ENCODE measurements at regions not wholly inside any gene's neighbourhood (a gene's known extent, or its start where the extent isn't known, plus 50 kb on each side); places are given as distances from the start of the nearest gene placed in this dataset.
A peak's percentile ranks its signal among the peaks of the same experiment; 100 is the strongest.

DNA sequence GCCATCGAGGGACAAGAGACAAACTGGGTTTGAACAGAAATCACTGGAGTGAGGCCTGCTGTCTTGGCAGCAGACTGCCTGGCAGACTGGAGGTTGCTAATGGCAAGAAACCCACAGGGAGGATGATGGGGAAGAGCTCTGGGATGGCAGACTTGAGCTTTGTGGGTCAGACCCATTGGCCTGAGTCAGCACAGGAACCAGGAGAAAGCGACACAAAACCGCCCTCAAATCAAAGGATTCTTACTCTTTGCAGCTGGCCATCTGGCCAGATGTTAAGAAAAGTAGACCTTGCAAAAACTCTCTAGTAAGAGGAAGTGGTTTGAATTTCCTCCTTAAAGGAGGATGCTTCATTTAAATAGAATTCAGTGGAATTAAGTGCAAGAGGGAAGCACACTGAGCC lies 195.2 kb upstream of the JUN start:
- DNase-seq = peak; percentile 43

DNA sequence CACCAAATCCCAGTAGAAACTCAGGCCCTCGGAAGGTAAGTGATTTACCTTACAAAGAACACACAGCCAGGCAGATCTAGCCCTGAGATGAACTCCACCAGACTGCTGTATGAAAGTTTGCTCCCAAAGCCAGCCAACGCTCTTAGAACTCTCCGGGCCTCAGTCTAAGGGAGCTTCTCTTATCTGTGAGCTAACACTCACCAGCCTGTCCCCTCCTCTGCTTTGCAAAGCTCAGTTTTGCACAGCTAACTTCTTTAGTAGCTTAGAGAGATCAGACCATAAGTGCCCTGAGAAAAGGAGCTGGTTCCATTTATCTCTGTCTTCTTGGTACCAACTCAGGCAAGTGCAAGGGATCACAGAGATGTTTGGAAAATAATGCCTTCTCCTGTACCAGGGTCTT lies 195.8 kb upstream of the JUN start:
- peak; percentile 6 for DNase-seq

DNA sequence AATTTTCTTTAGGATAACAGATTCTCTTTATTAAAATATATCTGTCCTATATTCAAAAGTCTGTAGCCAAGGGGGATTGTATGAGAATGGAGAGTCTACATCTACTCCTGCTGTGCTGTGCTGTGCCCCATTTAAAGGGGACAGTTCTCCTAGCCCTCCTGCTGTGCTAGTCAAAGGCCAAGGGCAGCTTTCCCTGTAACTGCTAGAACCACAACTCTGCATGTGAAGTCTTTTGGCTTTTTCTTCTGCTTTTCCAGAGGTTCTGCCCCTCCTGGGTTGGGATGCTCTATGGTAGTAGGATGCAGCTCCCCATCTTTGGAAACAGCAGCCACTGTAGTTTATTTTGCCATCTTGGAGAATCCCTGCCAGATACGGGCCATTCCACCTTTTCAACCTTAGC lies 197.5 kb upstream of the JUN start:
- DNase-seq = no peak

DNA sequence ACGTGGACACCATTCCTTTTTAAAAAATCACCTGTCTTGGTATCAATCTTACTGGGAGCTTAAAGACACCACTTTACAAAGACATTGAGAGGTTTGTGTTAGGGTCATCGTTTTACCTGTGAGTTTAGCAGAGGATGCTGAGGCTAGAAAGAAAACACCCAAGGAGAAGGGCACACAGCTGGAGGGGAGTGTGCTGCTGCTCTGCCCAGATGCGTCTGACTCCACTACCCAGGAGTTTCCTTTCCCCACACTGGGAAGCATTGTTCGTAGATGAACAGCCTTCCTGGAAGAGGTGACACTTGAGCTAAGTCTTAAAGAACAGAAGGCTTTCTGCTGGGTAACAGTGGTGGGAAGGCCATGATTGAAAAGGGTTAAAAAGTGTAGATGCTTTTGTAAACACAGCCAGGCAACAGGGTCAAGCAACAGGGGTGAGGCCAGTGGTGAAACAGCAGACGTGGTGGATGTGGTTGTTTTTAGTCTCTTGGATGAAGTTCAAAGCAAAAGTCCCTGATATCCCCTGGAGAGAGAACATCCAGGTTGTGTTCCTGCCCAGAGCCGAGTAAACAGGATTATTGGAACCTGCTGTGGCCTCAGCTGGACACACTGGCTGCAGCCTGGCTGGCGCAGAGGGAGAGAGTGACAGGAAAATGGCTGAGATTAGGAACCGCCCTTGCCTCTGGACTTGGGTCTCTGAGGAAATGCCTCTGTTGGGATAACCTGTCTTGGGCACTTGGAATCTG lies 198.6 kb upstream of the JUN start:
- no peak for DNase-seq

DNA sequence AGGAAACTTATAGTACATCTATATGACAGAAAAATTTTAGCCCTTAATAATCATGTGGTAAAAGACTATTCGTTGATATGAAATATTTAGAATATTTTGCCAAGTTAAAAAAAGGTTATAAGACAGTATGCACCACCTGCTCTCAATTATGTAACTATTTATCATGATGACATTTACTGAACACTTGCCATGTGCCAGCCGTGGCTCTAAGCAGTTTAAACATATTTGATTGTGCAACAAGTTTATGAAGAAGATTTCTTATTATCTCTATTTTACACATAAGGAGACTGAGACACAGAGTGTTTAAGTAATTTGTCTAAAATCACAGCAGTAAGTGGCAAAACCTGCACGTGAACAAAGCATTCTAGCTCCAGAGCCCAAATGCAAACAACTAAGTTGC lies 199.3 kb upstream of the JUN start:
- DNase-seq = no peak

DNA sequence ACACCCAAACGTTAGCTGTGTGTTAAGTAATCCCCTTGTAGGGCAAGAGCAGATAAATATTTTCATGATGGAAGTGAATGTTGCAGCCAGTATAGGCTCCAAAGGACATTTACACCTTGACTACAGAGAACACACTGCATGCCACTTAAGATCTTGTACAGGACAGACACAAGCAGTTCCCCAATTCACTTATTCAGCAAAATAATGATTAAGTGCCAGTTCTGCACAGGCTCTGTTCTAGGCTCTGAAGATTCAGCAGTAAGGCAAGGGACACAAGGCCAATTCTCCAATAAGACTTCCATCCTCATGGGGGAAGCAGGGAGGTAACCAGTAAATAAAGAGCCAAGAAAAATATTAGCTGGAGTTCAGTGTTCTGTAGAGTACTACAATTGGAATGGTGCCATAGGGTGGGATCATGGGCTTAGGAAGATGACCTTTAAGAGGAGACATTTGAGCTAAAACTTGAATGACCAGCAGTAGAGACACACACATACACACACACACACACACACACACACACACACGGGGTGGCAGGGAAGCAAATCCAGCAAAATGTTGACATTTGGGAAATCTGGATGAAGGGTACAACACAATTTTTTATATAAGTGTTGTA lies 199.9 kb upstream of the JUN start:
- no peak for DNase-seq

DNA sequence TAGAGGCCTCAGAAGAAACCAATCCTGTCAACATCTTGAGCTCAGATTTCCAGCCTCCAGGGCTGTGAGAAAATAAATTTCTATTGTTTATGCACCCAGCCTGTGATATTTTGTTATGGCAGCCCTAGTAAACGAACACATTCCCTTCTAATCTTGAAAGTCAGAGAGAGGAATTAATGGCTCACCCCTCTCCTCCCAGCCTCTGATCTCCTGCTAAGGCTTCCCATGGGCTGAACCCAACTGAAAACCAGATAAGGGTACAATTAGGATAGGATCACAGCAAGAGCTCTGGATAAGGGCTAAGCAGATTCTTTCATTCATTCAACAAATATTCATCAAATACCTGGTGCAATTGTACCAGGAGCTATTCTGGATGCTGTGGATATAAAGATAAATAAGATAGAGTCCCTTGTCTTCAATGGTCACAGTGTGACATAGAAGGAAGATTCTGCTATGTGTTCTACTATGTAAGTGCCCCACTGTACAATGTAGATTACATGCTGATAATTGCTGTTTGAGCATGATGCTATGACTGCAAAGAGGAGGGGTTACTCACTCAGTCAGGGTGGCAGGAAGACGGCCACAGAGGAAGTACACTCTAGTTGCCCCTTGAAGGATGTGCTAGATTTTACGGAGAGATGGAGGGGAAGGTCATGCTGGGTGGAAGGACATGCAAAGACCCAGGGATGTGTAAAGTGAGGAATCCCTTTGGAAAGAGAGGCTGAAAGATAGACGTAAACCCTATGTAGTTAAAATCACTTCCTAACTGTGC lies 203.3 kb upstream of the JUN start:
- DNase-seq = no peak

DNA sequence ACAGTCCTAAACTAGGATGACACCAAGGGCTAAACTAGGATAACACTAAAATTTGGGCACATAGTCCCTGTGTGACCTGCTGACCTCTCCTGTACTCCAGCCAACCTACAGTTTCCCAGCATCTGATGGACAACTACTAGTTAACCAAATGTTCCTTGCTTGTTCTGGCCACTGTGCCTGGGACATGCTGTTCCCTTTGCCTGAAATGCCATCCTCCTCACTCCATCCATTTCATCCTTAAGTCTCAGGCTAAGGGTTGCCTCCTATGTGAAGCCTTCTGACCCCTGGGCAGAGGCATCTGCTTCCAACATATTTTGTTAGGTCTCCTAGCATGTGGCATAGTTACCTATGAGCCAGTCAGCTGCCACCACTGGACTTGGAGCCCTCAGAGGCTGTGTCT lies 204.9 kb upstream of the JUN start:
- no peak for DNase-seq

DNA sequence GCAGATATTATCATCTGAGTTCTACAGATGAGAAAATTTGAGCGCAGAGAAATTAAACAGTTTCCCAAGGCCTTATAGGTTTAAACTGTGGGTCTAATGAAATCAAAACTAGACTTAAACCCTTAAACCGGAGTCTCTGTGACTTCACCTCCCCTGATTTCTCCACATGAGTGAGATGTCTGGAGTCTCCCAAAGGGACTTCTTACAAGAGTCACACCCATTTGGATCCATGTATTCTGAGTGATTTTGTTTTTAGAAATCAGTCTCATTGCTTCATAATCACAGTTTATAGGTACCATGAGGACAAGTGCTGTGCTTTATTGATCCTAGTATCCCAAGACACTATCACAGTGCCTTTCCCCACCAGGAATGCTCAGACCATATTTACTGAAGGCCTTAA lies 206.0 kb upstream of the JUN start:
- DNase-seq = no peak

DNA sequence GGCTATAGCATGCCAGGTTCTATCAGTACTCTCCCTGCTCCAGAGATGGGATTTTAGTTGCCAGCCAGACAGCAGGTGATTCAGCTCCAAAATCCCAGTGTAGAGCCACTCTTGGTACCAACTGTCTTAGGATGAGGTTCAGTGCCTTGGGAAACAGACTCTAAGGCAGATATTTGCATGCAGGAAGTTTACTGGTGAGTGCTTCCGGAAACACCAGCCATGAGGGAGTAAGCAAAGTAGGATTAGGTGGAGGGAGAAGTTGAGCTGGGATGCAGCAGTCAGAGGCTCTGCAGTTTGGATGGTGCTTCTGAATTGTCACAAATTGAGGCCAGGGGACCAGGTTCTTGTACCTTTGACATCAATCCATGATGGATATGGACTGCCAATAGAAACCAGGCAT lies 207.5 kb upstream of the JUN start:
- no peak for DNase-seq

DNA sequence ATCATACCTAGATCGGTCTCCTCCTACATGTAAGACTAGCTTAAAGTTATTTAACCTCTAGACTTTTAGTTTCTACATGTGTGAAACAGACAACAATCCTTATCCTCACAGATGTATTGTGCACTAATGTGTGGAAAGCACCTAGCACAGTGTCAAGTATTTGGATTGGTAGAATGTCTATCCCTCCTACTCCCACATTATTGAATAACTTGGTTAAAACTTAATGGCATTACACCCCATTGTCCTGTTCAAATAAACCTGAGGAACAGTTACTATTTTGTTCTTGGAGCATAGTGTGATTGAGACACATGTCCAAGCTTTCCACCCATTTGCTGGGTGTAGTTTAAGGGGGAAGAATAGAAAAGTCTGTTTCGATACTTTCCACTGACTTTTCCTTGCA lies 208.8 kb upstream of the JUN start:
- DNase-seq = no peak

DNA sequence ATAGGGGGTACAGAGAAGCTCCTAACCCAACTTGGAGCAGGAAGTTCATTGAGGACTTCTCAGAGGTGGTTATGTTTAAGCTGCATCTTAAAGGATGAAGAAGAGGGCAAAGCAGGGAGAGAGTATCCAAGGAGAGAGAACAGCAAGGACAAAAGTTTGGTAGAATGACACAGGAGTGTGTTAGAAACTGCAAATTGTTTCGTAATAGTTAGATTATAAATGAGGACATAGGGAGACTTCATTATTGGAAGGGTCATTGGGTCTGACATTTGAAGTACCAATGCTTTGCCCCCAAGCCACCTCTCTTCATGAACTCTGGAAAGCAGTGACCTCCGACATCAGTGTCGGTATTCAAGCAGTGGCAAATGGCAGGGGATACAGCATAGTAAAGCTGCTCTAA lies 209.6 kb upstream of the JUN start:
- no peak for DNase-seq

DNA sequence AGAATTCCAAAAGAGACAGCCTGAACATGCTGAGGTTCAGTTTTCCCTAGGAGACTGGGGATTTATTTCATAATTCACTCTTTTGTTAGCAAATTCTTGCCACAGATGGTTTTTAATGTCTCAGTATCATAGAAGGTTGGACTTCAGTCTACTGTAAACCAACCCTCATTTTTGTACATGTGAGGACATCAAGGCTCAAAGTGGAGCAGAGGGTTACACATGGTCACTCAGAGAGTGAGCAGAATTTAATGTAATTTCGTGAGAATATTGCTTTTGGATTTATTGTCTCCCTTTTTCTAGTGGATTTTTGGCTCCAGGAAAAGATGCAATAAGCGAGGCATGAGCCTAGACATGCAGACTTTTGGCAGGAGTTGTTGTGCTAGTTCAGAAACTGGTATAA lies 210.8 kb upstream of the JUN start:
- DNase-seq = no peak

DNA sequence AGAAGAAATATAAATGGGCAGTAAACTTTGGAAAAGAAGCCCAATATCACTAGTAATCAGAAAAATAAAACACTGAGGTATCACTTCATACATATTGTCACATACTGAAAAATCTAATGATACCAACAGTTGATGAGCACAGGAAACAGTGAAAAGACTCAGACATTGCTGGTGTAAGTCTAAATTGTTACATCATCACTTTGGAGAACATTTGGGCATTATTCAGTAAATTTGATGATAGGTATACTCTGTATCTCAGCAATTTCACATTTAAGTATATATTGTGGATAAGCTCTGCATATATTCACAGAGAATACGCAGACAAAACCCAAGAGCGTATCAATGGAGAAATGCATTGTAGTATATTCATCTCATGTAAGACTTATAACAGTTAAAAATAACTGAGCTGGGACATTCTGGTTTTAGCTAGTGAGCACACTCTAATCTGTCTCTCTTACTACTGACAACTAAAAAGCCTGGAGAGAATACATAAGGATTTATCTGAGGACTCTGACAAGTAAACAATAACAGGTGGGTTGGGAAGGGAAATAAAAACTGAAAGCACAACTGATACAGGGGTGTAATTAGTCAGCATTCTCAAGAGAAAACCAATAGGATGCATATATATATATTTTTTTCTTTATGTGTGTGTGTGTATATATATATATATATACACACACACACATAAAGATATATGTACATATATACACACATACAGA lies 212.7 kb upstream of the JUN start:
- no peak for DNase-seq

DNA sequence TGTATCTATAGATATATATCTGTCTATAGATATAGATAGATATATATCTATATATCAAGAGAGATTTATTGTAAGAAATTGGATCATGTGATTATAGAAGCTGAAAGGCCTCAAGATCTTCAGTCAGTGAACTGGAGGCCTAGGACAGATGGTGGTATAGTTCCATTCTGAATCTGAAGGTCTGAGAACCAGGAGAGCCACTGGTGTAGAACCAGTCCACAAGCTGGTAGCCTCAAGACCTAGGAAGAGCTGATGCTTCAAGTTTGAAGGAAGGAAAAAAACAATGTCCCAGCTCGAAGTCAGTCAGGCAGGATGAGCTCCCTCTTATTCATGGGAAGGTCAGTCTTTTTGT lies 213.2 kb upstream of the JUN start:
- DNase-seq = no peak

DNA sequence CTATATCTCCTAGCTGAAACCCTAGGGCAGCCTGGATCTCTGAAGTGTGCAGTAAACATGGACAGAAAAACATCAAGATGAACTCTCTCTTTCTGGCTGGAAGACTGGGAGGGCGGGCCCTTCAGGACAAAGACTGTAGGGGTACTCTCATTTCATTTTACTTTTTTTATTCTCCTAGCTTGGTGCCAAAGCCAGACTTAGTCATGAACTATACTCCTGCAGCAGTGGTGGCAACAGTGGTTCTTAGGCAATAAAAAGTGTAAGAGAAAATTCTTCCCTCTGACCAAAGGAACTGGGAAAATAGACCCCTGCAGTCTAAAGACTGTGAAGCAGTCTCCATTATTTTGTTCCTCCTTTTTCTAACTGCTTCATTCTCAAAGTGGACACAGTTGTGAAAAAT lies 213.8 kb upstream of the JUN start:
- no peak for DNase-seq

DNA sequence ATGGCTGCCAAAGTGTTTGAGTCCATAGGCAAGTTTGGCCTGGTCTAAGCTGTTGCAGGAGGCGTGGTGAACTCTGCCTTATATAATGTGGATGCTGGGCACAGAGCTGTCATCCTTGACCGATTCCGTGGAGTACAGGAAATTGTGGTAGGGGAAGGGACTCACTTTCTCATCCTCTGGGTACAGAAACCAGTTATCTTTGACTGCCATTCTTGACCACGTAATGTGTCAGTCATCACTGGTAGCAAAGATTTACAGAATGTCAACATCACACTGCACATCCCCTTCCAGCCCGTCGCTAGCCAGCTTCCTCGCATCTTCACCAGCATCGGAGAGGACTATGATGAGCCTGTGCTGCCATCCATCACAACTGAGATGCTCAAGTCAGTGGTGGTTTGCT lies 215.8 kb upstream of the JUN start:
- peak; percentile 14 for DNase-seq

DNA sequence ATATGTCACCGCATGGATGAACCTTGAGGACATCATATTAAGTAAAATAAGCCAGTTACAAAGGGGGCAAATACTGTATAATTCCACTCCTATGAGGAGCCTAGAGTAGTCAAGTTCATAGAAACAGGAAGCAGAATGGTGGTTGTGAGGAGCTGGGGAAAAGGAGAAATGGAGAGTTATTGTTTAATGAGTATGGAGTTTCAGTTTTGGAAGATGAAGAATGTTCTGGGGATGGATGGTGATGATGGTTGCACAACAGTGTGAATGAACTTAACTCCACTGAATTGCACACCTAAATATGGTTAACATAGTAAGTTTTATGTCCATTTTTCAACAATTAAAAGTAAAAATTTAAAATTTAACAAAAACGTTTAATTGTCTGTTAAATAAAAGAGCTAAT lies 220.9 kb upstream of the JUN start:
- DNase-seq = no peak

DNA sequence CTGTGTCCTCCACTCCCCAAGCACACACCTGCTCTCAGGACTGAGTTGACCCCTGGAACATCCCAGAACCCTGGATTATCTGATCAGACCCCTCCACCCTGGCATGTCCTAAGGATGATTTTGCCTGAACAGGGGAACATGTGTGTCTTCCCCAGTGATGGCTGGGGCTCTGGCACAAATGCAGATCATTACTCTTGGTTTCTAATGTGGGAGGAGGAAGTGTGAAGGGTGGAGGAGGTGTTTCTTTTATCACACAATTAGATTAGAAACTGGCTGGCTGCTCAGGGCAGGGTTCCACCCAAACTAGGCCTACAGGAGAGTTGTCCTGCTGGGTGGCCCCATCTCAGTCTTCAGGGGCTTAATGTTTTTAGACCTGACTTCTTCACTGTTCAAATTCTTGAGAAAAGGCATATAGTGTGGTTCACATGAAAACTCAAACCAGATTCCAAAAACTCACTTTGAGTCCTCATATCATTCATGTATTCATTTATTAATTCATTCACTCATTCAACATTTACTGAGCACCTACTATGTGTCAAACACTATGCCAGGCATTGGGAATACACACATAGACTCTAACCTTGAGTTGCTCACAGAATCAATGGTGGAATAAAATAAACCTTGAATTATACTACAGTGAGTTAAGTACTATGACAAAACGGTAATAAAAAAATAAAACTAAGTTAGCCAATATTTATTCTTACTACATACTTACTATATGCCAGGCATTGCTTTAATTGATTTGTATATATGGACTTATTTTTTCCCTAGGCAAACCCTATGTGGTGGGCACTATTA lies 221.8 kb upstream of the JUN start:
- DNase-seq = peak; percentile 14

DNA sequence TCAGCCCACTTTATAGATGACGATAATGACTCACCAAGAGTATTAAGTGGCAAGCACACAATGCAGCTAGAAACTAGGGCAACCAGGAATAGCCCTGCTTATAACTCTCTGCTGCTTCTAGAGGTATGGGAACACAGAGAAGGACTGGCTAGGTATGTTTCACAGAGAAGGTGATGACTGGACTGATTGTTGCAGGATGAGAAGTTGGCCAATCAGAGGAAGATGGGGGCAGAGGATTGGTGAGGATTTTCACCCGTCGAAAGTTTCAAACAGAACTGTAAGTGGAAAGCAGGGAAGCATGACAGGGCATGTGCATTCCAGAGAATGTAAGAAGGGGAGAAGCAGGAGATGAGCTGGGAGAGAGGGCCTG lies 222.4 kb upstream of the JUN start:
- no peak for DNase-seq

DNA sequence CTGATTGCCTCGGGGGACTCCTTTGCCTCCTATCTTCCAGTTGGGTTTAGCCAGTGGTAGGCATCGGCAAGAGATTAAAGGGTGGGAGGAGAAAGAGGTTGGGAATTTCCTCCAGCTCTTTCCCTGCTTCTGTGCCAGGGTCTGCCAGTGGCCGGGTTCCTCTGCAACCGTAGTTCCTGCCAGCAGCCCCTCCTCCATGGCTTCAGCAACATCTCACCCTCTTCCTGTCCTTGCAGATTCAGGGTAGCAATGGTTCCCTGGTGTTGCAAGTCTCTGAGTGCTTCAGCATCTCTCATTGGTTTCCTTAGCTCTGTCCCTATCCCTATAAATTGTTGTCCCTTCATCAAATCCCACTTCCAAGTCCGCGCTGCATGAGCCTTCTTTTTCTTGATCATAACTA lies 223.1 kb upstream of the JUN start:
- no peak for DNase-seq

DNA sequence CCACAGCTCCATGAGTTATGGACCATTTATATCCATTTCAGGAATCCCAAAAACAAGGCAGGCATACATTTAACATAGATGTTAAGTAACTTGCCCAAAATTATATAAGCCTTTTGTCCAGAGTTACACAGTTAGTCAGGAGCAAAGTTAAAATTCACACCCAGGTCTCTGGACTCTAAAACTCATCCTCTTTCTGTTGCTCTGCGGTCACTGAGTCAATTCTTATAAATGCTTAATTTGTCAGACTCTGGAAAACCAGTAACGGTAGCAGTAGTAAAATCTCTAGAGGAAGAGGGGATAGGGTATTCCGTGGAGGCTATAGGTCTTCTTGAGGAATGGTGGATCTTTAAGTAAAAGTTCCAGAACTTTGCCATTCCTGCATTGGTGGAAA lies 223.6 kb upstream of the JUN start:
- DNase-seq = no peak

Measured in hematopoietic multipotent progenitor cell treated with erythropoietin and hydrocortisone succinate and interleukin-3 and kit ligand, for 6 days (in vitro differentiated cells).